OCI-LY7 (cell line): ENCODE measurements at regions not wholly inside any gene's neighbourhood (a gene's known extent, or its start where the extent isn't known, plus 50 kb on each side); places are given as distances from the start of the nearest gene placed in this dataset.

Experiments used
- CTCF ChIP-seq: fragments of 200-600 bp; sonication (generic); conservative IDR thresholded peaks from 2 replicates; pipeline ENCODE4 v1.5.1; 2014; ENCODE audit warnings: mild to moderate bottlenecking, antibody characterized with exemption, low read length, moderate library complexity, mixed read lengths
- EZH2phosphoT487 ChIP-seq: fragments of 200-600 bp; sonication (generic); IDR thresholded peaks from 2 replicates; pipeline ENCODE4 v1.6.1; 2018; ENCODE audit warnings: low read depth, borderline replicate concordance, mild to moderate bottlenecking, mixed run types, antibody characterized with exemption, low read length, moderate library complexity, mixed read lengths

- TF ChIP-seq CTCF = no peak
- TF ChIP-seq EZH2phosphoT487 = no peak
Measured at GRCh38 chr7:52615021-52615695, 420.3 kb upstream of the POM121L12 start.
